ENCODE measurements at regions not wholly inside any gene's neighbourhood (a gene's known extent, or its start where the extent isn't known, plus 50 kb on each side); places are given as distances from the start of the nearest gene placed in this dataset.

DNA sequence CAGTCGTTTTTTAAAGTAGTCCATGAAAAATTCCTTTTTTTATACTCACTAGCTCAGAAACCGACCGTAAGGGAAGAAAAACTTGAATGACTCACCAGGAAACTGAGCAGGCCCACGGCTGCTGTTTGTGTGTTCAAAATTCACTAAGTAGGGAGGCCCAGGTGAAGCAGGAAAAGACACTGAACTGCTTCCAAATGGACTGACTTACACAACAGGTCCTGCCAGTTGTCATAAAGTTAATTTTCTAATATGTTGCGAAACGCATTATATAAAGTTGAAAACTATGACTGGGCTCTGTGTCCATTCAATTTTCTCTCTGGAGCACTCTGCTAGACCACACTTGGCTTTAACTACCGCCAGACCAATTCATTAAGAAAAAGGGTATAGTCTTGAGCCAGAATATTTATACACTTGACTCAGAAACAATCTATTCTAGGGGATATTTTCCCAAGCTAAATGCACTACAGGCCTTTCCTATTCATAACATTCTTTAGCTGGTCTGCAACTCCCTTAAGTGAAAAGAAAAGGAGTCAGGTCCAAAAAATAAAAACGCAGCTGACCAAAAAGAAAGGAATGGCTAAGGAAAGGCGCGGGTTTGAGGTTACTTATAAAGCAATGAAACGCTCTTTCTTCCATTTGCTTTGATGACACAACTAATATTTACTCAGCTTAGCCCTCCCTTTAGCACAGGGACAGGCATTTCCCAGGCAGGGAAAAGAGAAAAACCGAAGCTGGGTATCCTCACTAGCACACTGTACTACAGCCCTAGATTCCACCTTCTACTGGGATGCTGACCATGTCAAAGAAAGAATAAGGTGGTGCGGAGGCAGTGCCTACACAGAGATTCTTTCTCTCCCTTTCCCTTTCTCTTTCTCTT, 306.3 kb upstream of the ESRRG start:
- ATAC-seq (peak; percentile 91), DNase-seq (peak in 1 of 3 donors; percentile 5)
- H3K9me3 ChIP-seq = no peaks in the 10 kb centered on the region
- no peak overlapping the region for H3K4me3 ChIP-seq
- H3K4me1 ChIP-seq (ENCODE audit: low read depth) = no peaks in the 10 kb centered on the region
- intact Hi-C loops (cut with DNase I, micrococcal nuclease) = no loop called here
- TF ChIP-seq, protein P1, sequence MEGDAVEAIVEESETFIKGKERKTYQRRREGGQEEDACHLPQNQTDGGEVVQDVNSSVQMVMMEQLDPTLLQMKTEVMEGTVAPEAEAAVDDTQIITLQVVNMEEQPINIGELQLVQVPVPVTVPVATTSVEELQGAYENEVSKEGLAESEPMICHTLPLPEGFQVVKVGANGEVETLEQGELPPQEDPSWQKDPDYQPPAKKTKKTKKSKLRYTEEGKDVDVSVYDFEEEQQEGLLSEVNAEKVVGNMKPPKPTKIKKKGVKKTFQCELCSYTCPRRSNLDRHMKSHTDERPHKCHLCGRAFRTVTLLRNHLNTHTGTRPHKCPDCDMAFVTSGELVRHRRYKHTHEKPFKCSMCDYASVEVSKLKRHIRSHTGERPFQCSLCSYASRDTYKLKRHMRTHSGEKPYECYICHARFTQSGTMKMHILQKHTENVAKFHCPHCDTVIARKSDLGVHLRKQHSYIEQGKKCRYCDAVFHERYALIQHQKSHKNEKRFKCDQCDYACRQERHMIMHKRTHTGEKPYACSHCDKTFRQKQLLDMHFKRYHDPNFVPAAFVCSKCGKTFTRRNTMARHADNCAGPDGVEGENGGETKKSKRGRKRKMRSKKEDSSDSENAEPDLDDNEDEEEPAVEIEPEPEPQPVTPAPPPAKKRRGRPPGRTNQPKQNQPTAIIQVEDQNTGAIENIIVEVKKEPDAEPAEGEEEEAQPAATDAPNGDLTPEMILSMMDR (IDR thresholded peaks at IDR 0.05) = no peak
- H3K36me3 ChIP-seq (ENCODE audit: low read depth) = no peaks in the 10 kb centered on the region

DNA sequence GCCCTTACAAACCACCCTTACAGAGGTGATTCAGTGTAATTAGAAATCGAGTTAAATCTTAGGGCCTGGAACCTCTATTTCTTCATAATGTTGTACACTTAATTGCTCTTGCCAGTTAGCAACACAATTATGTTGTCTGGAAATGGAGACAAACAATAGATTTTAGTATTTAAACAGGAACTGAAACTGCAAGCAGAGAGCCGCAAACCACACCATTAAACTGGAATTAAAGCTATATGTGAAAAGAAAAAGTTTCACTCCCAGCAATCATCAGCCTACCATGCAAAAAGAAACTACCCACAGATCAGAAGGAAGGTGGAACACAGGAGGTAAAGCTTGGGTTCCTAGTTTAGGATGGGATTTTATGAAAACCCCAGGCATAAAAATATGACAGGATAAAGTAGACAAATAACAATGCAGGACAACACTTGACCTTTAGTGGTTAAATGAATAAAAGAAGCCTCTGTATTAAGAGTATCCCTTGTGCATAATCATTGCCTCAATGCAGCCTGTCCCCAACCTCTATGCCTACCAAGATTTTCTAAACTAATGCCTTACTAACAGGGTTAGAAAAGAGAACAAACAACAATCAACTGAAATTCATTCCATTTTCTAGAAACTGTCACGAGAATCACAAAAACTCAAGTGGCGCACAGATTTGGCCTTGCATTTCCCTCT, 304.3 kb upstream of the ESRRG start:
- intact Hi-C loops (cut with DNase I, micrococcal nuclease) = no loop called here
- Histone ChIP-seq H3K4me1 (ENCODE audit: low read depth) (no peaks in the 10 kb centered on the region), H3K9me3 (no peaks in the 10 kb centered on the region), H3K36me3 (ENCODE audit: low read depth) (no peaks in the 10 kb centered on the region), H3K4me3 (no peak overlapping the region)
- ATAC-seq (no peak), DNase-seq (no peak)
- TF ChIP-seq, protein P1 (IDR thresholded peaks at IDR 0.05) = no peak

DNA sequence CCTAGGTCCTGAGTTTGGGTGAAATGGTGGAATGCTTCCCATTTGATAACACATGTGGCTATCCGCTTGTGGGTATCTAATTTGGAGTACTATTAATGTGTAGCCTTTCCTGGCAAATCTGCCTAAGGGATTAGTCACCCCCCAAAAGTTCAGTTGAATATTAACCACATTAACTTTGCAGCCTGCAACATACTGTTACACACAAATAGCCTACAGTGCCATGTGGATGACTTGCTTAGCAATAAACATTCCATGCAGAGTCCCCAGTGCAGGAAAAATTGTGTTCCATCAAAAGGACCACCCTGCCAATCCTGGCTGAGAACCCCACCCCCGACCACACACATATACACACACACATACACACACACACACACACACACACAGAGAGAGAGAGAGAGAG, 303.3 kb upstream of the ESRRG start:
- Histone ChIP-seq H3K4me3 (no peak overlapping the region), H3K4me1 (ENCODE audit: low read depth) (no peaks in the 10 kb centered on the region), H3K9me3 (no peaks in the 10 kb centered on the region), H3K36me3 (ENCODE audit: low read depth) (no peaks in the 10 kb centered on the region)
- TF ChIP-seq, protein P1 (IDR thresholded peaks at IDR 0.05) = no peak
- intact Hi-C loops (cut with DNase I, micrococcal nuclease) = no loop called here
- DNase-seq = no peak
- ATAC-seq = peak; percentile 24

DNA sequence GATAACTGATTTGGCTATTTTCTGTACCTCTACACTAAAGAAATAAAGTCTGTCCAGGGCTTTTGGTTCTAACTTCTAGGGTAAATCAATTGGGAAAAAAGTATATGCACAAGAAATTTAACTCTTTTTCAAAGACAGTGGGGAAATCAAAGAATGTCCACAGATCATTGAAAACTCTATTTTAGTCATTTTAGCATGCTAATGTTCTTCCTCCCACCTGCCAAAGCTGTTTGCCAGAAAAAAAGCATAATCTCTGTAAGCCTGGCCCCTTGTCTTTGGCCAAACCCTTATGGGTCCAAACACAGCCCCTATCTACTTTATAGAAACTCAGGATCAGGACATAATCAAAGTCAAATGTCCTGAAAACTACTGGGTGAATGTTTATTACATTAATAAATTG, 302.2 kb upstream of the ESRRG start:
- intact Hi-C loops (cut with DNase I, micrococcal nuclease) = no loop called here
- H3K4me1 ChIP-seq (ENCODE audit: low read depth) = no peaks in the 10 kb centered on the region
- TF ChIP-seq, protein P1 (IDR thresholded peaks at IDR 0.05) = no peak
- no peak overlapping the region for H3K4me3 ChIP-seq
- DNase-seq (no peak), ATAC-seq (no peak)
- no peaks in the 10 kb centered on the region for H3K36me3 ChIP-seq (ENCODE audit: low read depth)
- no peaks in the 10 kb centered on the region for H3K9me3 ChIP-seq

DNA sequence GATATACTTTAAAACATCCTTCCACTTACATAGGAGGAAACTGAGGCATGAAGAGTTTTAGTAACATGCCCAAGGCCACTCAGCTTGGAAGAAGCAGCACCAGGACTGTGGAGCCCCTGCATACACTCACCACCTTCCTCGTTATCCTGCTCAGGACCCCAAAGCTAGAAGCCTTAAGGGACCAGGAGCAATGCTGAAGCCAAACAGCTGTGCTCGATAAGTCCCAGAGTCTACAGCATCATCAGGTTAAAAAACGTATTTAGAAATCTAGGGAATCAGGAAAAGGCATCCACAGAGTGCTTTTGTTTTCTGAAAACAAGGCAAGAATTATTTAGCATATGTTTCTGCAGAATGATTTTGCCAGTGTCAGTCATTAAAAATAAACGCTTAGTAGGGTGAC, 301.7 kb upstream of the ESRRG start:
- intact Hi-C loops (cut with DNase I, micrococcal nuclease) = no loop called here
- H3K4me1 ChIP-seq (ENCODE audit: low read depth) = no peaks in the 10 kb centered on the region
- no peak overlapping the region for H3K4me3 ChIP-seq
- no peaks in the 10 kb centered on the region for H3K36me3 ChIP-seq (ENCODE audit: low read depth)
- no peak for DNase-seq
- no peak for ATAC-seq
- TF ChIP-seq, protein P1 (IDR thresholded peaks at IDR 0.05) = no peak
- H3K9me3 ChIP-seq = no peaks in the 10 kb centered on the region

Measured in mucosa of descending colon (tissue), 3 donors.